ENCODE measurements at regions not wholly inside any gene's neighbourhood (a gene's known extent, or its start where the extent isn't known, plus 50 kb on each side); places are given as distances from the start of the nearest gene placed in this dataset.
"Not testable (repeated sequence)": the region's sequence is repeated elsewhere in the genome, so short reads cannot be mapped to it uniquely, and the experiment has no call there.

DNA sequence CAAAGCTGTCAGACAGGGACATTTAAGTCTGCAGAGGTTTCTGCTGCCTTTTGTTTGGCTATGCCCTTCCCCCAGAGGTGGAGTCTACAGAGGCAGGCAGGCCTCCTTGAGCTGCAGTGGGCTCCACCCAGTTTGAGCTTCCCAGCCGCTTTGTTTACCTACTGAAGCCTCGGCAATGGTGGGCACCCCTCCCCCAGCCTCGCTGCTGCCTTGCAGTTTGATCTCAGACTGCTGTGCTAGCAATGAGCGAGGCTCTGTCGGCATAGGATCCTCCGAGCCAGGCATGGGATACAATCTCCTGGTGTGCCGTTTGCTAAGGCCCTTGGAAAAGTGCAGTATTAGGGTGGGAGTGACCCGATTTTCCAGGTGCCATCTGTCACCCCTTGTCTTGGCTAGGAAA, 149.4 kb upstream of the PGRMC2 start:
- DNase-seq, result not testable (repeated sequence)

DNA sequence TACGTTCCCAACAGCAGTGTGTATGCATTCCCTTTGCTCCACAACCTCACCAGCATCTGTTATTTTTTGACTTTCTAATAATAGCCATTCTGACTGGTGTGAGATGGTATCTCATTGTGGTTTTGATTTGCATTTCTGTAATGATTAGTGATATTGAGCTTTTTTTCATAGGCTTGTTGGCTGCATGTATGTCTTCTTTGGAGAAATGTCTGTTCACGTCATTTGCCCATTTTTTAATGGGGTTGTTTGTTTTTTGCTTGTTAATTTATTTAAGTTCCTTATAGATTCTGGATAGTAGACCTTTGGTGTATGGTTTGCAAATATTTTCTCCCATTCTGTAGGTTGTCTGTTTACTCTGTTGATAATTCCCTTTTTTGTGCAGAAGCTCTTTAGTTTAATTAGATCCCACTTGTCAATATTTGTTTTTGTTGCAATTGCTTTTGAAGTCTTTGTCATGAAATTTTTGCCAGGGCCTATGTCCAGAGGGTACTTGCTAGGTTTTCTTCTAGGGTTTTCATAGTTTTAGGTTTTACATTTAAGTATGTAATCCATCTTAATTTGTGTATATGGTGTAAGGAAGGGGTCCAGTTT, 141.5 kb upstream of the PGRMC2 start:
- not testable (repeated sequence) for DNase-seq

DNA sequence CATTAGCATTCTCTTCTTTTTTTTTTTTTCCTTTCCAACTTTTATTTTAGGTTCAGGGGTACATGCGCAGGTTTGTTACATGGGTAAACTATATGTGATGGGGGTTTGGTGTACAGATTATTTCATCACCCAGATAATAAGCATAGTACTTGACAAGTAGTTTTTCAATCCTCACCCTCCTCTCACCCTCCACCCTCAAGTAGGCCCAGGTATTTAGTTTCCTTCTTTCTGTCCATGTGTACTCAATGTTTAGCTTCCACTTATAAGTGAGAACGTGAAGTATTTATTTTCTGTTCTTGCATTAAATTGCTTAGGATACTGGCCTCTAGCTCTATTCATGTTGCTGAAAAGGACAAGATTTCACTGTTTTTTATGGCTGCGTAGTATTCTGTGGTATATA, 140.8 kb upstream of the PGRMC2 start:
- no peak for DNase-seq

DNA sequence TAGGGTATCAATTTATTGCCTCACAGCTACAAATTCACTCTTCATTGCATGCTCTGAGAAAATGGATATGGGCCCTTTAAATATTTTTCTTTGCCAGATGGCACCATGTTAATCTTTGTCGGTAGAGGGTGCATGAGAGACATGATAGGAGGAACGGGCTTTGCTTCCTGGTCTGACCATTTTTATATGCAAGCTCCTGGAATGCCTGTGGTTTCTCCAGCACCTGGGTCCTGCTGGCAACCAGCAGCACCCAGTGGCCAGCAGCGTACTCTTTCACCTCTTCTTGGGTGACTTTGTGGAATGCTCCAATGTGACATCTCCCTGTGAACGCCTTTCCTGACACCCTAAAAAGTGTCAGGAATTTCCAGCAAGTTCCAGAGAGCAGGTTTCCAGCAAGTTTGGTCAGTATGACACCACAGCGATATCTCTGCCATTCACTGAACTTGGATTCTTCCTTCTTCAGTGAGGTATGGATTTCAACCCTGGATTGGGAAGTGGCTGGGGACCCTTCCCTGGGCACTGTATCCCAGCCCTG, 140.3 kb upstream of the PGRMC2 start:
- DNase-seq, result no peak

DNA sequence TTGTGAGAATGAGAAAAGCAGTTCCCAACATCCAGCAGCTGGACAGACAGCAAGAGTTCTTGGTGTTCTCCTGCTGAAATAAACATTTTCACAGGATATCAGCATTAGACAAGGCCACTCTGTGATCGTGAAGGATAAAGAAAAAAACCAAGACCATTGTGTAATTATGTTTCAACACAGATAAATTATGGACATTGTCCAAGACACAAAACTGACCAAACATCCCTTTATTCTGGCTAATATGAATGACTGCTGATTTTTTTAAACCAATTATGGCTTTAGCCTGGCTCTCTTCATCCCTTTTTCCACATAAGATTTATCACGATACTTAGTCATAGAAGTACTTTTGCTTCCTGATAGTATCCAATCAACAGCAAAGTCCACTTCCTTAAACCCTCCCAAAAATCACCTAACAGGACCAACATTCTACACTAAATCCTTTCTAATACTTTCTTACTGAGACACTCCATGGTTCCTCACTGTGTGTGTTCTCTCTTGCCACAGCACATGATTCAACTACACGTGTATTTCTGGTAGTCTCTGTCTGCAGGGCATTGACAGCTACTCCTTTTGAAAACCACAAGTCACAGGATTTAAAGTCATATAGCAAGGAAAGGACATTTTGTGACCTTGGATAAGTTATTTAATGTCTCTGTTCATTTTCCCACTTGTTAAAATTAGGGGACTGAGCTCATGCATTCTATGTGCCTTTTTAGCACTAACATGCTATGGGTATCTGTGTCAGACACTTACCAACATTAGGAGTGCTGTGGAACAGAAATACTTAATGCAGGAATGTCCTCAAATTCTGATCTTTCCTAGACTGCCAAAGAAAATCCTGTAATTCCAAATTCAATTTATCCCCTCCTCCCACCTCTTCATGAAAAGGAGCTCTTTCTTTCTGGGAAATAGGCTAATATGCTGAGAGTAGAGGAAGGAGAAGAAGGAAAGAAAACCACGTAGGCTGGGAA, 137.2 kb upstream of the PGRMC2 start:
- no peak for DNase-seq

DNA sequence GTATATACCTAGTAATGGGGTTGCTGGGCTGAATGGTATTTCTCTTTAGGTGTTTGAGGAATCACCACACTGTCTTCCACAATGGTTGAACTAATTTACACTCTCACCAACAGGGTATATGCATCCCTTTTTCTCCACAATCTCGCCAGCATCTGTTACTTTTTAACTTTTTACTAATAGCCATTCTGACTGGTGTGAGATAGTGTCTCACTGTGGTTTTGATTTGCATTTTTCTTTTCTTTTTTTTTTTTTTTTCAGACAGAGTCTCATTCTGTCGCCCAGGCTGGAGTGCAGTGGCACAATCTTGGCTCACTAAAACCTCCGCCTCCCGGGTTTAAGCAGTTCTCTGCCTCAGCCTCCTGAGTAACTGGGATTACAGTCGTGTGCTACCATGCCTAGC, 134.7 kb upstream of the PGRMC2 start:
- not testable (repeated sequence) for DNase-seq

DNA sequence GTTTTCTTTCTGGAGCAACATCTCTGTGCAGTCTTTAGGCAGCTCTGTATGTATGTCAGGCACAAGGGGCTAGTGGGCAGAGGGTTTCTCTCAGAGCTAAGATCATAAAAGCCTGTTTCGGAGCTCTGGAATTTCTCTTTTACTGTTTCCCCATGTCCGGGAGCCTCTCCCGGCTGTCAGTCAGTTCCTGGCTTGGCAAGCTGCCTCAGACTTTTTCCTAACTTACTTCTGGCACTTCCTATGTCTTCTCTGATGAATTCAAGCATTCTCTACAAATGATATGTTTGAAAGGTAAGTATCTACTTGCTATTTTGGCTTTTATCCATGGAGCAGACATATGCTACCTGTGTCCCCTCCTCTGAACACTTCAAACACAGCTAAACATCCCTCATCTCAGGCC, 129.3 kb upstream of the PGRMC2 start:
- no peak for DNase-seq

DNA sequence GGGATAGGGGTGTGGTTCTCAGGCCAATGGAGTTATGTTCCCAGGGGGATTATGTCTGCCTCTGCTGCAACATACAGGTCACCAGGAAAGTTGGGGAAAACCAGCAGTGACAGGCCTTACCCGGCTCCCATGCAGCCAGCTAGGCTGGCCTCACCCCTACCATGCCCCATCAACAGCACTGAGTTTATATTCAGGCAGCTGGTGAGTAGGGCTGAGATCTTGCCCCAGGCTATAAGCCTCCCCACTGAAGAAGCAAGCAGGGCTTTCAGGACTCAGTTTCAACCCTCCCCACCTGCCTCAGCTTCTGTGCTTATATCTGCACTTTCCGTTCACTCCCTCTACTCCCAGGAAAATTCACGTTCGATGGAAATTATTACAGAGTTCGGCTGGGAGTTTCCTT, 122.4 kb upstream of the PGRMC2 start:
- no peak for DNase-seq

DNA sequence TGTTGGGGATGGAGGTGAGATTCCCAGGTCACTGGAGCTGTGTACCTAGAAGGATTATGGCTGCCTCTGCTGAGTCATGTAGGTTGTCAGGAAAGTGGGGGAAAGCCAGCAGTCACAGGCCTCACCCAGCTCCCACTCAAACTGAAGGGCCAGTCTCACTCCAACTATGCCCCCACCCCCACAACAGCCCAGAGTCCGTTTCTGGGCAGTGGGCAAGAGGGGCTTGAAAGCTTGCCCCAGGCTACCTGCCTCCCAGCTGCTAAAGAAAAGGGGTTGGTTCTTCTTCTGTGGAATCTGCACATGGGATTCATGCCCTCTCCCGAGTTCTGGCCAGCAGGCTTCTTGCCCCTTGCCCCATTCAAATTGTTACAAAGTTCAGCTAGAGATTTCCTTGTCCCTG, 116.0 kb upstream of the PGRMC2 start:
- no peak for DNase-seq

DNA sequence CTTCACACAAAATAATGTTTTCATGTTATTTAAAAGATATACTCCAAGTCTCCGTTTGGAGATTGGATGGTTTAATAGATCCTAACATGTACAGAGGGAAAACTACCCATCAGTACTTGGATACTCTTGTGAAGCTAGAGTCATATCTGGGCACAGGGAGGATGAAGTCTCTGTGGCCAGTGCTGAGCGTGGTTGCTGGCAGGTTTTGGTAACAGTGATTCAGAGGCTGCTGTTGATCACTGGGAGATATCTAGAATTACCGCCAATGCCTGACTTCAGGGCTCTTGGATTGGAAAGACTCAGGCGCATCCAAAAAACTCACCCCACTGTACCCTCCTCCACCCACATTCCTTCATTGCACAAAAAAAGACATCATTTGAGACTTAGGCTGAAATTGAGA, 107.2 kb upstream of the PGRMC2 start:
- DNase-seq, result no peak

DNA sequence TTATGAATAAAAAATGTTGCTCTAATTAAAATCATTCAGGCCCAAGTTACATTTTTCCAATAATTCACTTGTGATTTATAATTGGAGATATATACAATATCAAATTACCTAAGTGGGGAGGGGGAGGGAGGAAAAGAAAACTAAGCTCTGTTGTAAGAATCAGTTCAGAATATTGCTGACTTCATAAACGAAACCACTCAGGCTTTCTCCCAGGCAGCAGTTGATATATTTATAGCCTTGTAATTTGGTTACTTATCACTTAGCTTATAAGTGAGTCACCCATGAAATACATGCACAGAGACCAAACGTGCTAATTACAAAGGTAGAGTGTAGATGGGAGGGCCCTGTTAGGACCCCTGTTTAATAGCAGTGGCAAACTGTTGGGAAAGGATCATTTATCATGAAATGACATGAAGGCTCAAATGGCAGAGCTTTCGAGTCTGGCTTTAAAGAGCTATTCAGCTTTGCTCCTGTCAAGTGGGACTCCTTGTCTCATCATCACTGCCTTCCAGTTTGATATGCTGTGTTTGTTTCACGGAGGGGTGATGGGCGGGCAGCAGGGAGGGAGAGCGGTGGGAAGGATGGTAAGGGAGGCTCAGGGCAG, 105.6 kb upstream of the PGRMC2 start:
- no peak for DNase-seq

DNA sequence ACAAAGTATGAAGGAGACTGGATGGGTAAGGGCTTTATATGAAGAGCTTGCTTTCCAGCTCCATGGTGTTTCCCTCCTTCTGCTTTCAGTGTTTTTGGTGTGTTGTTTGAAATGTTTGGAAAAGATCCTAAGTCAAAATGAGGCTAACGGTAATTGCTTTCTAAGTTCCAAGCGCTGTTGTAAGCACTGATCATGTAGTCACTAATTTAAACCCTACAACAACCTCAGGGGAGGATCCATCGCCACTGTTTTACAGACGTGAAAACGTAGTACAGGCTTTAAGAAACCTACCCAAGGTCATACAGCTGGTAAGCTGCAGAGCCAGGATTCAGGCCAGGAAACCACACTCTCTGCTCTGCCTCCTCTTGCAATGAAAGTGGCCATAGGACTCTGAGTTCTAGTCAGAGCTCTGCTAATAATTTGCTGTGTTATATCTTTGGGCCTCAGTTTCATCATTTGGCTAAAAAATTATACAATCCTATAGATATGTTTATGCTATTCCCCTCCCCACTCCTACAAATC, 102.9 kb upstream of the PGRMC2 start:
- no peak for DNase-seq

DNA sequence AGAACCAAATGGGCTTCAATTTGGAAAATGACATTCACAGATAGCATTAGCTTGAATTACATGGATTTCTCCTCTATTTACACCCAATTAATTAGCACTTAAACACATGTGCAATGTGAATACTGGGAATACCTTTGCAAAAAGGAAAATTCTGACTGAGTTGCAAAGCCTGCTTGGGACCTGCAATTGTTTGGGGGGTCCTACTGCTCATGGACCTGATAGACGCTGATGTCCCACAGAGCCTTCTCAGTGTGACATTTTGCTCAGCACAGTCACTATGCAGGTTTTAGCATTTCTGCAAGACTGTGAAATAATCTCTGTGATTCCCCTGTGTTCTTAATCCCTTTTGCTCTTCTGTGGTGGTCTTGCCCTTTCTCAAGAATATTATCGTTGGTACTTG, 101.2 kb upstream of the PGRMC2 start:
- DNase-seq, result no peak

DNA sequence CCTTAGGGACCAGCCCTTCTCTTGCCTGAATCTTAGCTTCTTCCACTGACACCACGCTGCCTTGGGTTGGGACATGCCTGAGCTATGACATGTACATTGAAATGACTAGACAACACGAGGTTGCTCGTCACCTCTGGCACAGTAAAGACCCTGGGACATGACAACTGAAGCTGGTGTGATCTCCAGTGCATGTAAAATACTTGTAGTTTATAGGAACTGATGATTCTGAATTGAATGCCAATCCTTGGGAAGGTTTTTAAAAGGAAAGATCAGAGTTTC, 100.7 kb upstream of the PGRMC2 start:
- DNase-seq, result no peak

DNA sequence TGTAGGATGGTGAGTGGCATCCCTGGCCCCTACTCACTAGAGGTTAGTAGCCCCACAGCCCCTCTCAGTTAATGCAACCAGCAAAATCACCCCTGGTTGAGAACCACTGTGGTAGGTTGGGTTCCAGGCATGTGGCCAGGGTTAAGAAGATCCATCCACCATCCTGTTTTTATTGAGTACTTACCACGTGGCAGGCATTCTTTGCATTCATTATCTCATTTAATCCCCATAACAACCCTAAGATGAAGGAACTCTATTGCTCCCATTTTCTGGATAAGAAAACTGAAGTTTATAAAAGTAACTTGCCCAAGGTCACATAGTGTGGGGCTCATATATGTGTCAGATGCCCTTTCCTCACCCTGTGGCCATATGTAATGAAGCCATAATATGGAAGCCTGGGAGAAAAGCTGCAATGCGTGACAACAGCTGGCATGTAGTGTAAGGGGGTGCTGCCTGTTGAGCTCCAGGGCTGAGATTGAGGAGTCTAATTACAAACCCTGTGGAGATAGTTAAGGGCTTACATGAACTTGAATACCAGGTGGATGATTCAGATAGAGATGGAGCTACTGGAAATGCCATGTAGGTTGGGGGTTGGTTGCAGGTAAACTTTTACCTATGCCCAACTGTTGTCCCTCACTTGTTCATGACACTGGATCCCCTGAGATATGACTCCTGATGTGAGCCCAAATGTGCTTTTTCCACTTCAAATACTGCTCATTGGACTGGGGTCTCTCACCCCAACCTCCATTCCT, 100.2 kb upstream of the PGRMC2 start:
- no peak for DNase-seq

DNA sequence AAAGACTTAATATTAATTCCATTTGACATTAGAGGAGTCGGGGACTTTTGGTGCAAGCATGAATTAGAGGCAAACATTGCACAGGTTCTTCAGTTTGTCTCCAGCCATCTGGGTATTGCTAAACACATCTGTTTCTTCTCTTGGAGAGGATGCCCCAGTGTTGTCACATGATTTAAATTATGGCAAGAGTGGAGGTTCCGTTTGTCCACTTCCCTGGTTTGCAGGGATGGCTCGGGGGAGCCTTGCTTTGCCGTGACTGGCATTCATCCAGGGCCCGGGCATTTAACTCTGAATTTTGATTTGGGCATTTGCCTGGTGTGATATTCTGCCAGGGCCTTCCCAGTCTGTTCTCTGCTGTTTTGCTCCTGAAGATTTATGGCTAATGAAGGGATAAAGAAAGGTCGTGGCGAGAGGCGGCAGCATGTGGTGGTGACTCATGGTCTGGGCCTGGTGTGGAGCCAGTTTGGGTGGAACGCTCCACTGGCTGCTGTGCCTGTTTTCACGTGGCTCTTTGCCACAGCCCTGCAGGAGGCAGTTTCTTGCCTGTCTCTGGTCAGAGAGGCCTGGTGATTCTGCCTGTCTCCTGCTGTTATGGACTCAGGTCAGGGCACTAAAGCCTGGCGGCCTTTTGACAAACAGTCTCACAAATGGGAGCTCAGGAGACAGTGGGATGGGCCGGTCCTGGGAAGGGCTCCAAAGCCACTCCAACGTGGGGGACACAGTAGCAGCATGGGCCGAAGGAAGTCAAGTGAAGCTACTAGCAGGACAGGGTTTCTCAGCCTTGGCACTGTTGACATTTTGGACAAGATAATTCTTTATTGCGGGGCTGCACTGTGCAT, 99.4 kb upstream of the PGRMC2 start:
- DNase-seq, result no peak

DNA sequence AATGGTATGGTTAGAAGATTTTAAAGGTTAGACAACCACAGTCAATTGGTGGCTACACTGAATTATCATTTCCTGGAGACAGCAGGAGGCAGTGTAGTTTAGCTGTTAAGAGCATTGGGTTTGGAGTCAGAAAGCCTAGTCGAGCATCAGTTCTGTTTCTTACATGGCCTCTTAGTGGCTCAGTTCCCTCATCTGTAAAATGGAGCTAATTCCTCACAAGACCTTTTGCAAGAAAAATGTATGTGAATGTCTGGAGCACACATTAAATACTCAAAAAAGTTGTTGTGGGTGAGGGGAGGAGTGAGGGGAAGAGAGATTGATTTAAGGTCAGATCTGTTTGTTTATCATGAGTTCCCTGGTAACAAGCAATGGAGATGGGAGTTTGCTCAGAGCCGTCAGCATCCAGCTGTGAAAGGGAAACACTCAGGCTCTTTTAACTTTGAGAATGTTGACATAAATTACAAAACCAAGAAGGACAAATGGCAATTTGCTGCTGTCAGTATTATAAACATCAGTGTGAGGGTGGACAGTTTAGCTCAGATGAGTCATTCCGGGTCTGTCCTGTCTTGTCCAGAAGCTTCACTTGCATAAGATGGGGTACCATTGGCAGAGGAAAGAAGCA, 98.2 kb upstream of the PGRMC2 start:
- DNase-seq, result no peak

DNA sequence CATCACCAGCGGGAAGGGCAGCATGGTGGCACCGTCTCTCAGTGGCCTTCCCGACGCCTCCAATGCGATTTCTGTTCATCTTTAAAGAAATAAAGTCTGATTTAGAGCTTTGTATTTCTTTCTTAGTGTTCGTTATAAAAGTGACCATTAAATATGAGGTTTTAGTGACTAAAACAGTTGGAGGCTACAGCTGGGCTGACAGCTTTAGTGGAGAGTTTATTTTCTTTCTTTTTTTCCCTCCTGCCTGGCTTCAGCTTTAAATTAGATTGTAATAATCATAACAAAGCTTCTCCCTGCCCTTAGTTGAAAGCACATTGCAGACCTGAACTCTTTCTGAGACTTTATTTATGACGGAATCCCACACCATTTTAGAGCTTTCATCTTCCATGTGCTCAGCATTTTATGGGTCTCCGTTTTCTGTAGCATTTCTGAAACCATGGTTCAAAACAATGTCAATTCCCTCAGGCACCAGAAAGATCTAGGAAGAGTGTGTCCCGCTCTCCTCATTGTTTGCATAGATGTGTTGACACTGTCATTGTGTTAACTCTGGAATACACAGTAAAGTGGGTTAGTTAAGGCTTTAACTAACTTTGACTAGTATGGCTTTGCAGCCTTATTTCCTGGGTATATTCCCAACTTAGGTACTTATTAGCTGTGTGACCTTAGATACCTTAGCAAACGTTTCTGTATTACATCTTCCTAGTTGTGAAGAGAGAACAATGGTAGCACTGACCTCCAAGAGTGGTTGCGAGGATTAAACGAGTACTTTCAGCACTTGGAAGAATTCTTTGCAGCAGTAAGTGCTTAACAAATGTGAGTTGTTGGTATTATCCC, 97.4 kb upstream of the PGRMC2 start:
- DNase-seq, result no peak

DNA sequence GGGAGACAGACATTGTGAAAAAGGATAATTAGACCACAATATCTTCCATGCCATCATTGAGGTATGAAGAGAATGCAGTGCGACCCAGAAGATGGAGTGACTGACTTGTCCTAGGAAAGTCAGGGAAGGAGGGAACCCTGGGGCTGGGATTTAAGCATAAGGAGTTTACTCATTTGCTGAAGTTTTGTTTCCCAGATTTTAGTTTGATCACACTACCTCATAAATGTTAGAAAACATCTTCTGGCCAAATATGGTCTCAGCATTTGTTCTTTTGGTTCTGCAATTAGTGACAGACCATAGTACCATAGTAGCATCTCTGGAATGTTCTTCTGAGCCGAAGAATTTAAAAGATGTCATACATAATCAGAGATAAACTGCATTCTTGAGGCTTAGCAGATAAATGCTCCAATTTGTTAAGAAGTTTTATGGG, 96.5 kb upstream of the PGRMC2 start:
- DNase-seq, result no peak

DNA sequence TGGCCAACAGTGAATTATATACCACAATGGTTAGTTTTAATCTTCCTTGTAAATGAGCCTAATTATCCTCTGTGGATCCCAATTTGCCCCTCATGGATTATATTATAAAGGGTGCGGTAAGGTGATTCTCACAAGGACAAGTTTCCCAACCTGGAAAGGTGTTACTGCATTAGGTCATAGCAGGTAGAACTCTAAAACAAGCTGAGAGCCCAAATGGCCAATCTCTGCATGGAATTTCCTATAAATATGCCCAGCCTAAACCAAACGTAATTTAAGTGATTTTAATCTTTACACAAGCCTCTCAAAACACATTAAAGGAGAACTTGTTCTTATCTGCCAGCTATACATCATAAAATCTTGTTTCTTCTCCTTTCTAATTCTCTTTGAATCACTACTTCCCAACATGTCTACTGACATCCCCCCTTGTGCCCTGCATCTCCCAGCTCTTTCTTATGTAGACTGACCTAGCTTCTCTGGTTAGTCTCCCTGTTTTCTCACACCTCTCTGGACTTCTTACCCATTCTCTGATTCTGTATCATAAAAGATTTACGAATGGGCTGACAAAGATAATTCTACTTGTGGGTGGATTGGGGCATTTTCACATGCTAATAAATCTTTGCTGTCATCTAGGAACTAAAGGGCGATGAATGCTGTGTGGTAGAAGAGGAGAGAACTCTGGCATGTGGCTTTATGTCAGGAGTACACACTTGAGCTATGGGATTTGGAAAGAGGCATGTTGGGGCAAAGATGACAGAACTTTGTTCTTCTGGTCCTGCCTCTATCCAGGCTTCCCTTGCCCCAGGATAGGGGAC, 94.3 kb upstream of the PGRMC2 start:
- no peak for DNase-seq
